HepG2 (cell line): ENCODE measurements at regions not wholly inside any gene's neighbourhood (a gene's known extent, or its start where the extent isn't known, plus 50 kb on each side); places are given as distances from the start of the nearest gene placed in this dataset.

Experiments used
- JUN ChIP-seq: sonication (generic); formaldehyde crosslinking; IDR thresholded peaks from 2 replicates; pipeline ENCODE4 v1.4.0; 2020; ENCODE audit warnings: mild to moderate bottlenecking, missing genetic modification reagents
- PAX8 ChIP-seq: sonication (generic); formaldehyde crosslinking; IDR thresholded peaks from 2 replicates; pipeline ENCODE4 v1.8.0; 2022; ENCODE audit warnings: mild to moderate bottlenecking, missing genetic modification reagents, borderline replicate concordance
- POLR2A ChIP-seq, 2 experiments: IDR thresholded peaks; 2 replicates each; pipeline ENCODE4 v1.6.1; 2011; ENCODE audit warnings: low read depth in 2 of 2, low read length in 2 of 2, mild to moderate bottlenecking in 1 of 2, moderate library complexity in 1 of 2; ENCODE audit not compliant: insufficient read depth in 1 of 2
- RAD21 ChIP-seq: fragments of 450-650 bp; formaldehyde crosslinking; IDR thresholded peaks from 2 replicates; pipeline ENCODE4 v1.5.0; 2020; ENCODE audit warnings: mild to moderate bottlenecking
- TF ChIP-seq, protein P1 (sequence below): sonication (generic); formaldehyde crosslinking; IDR thresholded peaks from 2 replicates; pipeline ENCODE4 v1.5.1; 2020; ENCODE audit warnings: missing genetic modification reagents, mild to moderate bottlenecking, borderline replicate concordance
- TF ChIP-seq, protein P2 (sequence below): sonication (generic); formaldehyde crosslinking; IDR thresholded peaks from 2 replicates; pipeline ENCODE4 v1.5.0; 2020; ENCODE audit warnings: mild to moderate bottlenecking, missing genetic modification reagents, moderate library complexity
- TF ChIP-seq, protein P3 (sequence below), 2 experiments: sonication (generic) in 1 of 2; formaldehyde crosslinking in 1 of 2; IDR thresholded peaks; 2 replicates each; pipeline versions ENCODE4 v1.5.1 to v1.6.1; 2011 to 2020; ENCODE audit warnings: borderline replicate concordance in 1 of 2, low read depth in 1 of 2, low read length in 1 of 2, mild to moderate bottlenecking in 1 of 2, missing genetic modification reagents in 1 of 2, moderate library complexity in 1 of 2

DNA sequence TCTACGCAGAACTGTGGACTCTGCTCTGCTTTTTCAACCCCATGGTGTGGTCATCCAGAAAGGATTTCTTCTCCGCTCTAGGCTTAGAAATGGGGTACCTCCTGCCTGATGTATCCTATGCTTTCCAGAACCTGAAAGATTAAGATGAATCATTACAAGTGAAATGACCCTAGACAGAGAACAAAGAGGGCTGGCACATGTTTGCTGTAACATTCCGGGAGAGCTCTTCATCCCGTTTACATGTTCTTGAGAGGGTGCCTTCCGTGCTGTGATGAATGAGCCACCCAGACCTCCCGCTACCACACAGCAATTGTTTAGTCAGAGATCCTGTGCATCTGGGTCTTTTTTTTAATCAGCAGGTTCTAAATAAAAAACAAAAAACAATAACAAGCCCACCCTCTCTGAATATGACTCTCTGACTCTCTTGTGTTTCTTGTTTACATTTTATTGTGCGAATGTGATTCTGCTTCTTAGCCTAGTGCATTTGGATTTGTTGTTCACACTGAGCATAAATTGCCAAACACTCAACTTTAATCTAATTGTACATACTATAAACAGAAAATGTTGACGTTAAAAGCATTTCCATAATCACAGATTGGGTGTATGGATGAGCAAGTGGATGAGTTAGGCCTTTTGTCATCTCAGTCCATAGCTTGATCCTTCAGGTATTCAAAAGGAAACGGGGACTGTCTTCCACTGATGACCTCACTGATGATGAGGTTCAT lies 87.1 kb downstream of the GPR88 start:
- TF ChIP-seq JUN (CRISPR knock-in tag), result no peak
- no peak for TF ChIP-seq POLR2A (IDR thresholded peaks at IDR 0.05; ENCODE audit: insufficient read depth in 1 of 2, low read depth in 2 of 2, low read length in 2 of 2)
- no peak for TF ChIP-seq PAX8
- TF ChIP-seq, protein P1, sequence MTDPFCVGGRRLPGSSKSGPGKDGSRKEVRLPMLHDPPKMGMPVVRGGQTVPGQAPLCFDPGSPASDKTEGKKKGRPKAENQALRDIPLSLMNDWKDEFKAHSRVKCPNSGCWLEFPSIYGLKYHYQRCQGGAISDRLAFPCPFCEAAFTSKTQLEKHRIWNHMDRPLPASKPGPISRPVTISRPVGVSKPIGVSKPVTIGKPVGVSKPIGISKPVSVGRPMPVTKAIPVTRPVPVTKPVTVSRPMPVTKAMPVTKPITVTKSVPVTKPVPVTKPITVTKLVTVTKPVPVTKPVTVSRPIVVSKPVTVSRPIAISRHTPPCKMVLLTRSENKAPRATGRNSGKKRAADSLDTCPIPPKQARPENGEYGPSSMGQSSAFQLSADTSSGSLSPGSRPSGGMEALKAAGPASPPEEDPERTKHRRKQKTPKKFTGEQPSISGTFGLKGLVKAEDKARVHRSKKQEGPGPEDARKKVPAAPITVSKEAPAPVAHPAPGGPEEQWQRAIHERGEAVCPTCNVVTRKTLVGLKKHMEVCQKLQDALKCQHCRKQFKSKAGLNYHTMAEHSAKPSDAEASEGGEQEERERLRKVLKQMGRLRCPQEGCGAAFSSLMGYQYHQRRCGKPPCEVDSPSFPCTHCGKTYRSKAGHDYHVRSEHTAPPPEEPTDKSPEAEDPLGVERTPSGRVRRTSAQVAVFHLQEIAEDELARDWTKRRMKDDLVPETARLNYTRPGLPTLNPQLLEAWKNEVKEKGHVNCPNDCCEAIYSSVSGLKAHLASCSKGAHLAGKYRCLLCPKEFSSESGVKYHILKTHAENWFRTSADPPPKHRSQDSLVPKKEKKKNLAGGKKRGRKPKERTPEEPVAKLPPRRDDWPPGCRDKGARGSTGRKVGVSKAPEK (CRISPR knock-in tag), result no peak
- TF ChIP-seq RAD21 (CRISPR knock-in tag), result no peak
- TF ChIP-seq, protein P2, sequence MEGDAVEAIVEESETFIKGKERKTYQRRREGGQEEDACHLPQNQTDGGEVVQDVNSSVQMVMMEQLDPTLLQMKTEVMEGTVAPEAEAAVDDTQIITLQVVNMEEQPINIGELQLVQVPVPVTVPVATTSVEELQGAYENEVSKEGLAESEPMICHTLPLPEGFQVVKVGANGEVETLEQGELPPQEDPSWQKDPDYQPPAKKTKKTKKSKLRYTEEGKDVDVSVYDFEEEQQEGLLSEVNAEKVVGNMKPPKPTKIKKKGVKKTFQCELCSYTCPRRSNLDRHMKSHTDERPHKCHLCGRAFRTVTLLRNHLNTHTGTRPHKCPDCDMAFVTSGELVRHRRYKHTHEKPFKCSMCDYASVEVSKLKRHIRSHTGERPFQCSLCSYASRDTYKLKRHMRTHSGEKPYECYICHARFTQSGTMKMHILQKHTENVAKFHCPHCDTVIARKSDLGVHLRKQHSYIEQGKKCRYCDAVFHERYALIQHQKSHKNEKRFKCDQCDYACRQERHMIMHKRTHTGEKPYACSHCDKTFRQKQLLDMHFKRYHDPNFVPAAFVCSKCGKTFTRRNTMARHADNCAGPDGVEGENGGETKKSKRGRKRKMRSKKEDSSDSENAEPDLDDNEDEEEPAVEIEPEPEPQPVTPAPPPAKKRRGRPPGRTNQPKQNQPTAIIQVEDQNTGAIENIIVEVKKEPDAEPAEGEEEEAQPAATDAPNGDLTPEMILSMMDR (CRISPR knock-in tag), result no peak
- TF ChIP-seq, protein P3, sequence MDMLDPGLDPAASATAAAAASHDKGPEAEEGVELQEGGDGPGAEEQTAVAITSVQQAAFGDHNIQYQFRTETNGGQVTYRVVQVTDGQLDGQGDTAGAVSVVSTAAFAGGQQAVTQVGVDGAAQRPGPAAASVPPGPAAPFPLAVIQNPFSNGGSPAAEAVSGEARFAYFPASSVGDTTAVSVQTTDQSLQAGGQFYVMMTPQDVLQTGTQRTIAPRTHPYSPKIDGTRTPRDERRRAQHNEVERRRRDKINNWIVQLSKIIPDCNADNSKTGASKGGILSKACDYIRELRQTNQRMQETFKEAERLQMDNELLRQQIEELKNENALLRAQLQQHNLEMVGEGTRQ (IDR thresholded peaks at IDR 0.05; ENCODE audit: low read depth, low read length), result no peak
- TF ChIP-seq, protein P3 (CRISPR knock-in tag; IDR thresholded peaks at IDR 0.05; ENCODE audit: borderline replicate concordance), result no peak
